Natural killer cell (primary cell): ENCODE measurements at regions not wholly inside any gene's neighbourhood (a gene's known extent, or its start where the extent isn't known, plus 50 kb on each side); places are given as distances from the start of the nearest gene placed in this dataset.

Experiments used
- ATAC-seq, 3 donors: fragments of 150-1000 bp in 2 of 3; fragments of 200-7000 bp in 1 of 3; cut with Tn5 transposase; 1 replicate in 1 of 3; 2 replicates in 2 of 3; pipeline ENCODE4 v1.10.0; 2021; ENCODE audit warnings: mild to moderate bottlenecking in 2 of 3, moderate library complexity in 2 of 3
- DNase-seq, 2 donors: peaks; one replicate each; pipeline versions ENCODE4 v3.0.0 to v3.0.0-alpha.2; 2013 to 2021; ENCODE audit warnings: mixed read lengths in 1 of 2
- H3K27ac ChIP-seq: one replicate; pipeline ENCODE4 v1.5.1; 2013; ENCODE audit warnings: mild to moderate bottlenecking, low read length
- H3K27me3 ChIP-seq: one replicate; pipeline ENCODE4 v1.6.1; 2013; ENCODE audit warnings: low read length; ENCODE audit not compliant: control insufficient read depth, insufficient read depth
- H3K36me3 ChIP-seq: one replicate; pipeline ENCODE4 v1.6.1; 2013; ENCODE audit warnings: low read length; ENCODE audit not compliant: control insufficient read depth, insufficient read depth
- H3K4me1 ChIP-seq: one replicate; pipeline ENCODE4 v1.6.1; 2013; ENCODE audit warnings: low read length; ENCODE audit not compliant: control insufficient read depth, insufficient read depth
- H3K4me3 ChIP-seq: one replicate; pipeline ENCODE4 v1.5.1; 2013; ENCODE audit warnings: low read length
- H3K9me3 ChIP-seq: one replicate; pipeline ENCODE4 v1.6.1; 2013; ENCODE audit warnings: low read length; ENCODE audit not compliant: control insufficient read depth, insufficient read depth
- H3K27ac Mint-ChIP-seq, 2 donors: one replicate each; pipeline ENCODE4 v1.8.0; 2022; ENCODE audit warnings: mild to moderate bottlenecking in 2 of 2, mixed read lengths in 2 of 2, moderate library complexity in 1 of 2
- H3K27me3 Mint-ChIP-seq, 2 donors: one replicate each; pipeline ENCODE4 v1.8.0; 2022; ENCODE audit warnings: low read depth in 2 of 2, mixed read lengths in 2 of 2
- H3K36me3 Mint-ChIP-seq: one replicate; pipeline ENCODE4 v1.8.0; 2022; ENCODE audit warnings: mixed read lengths
- H3K4me1 Mint-ChIP-seq, 2 donors: one replicate each; pipeline ENCODE4 v1.8.0; 2022; ENCODE audit warnings: mixed read lengths in 2 of 2
- H3K4me3 Mint-ChIP-seq: one replicate; pipeline ENCODE4 v1.8.0; 2022; ENCODE audit warnings: mild to moderate bottlenecking, moderate library complexity, mixed read lengths
- H3K9me3 Mint-ChIP-seq, 2 donors: one replicate each; pipeline ENCODE4 v1.8.0; 2022; ENCODE audit warnings: mixed read lengths in 2 of 2
- WGBS: methylation state at CpG from one replicate; pipeline ENCODE4 v1.1.7; 2013; ENCODE audit warnings: missing lambda C conversion rate; ENCODE audit not compliant: insufficient coverage; 5-methylcytosine and 5-hydroxymethylcytosine counted together
- intact Hi-C: fragments of 100-400 bp; cut with micrococcal nuclease; formaldehyde crosslinking; loops from one replicate; pipeline ENCODE4 v1.14.2; 2022
- TF ChIP-seq, protein P1 (sequence below): fragments of 200-600 bp; IDR thresholded peaks from one replicate; pipeline ENCODE4 v1.8.0; 2022; ENCODE audit warnings: antibody characterized with exemption

DNA sequence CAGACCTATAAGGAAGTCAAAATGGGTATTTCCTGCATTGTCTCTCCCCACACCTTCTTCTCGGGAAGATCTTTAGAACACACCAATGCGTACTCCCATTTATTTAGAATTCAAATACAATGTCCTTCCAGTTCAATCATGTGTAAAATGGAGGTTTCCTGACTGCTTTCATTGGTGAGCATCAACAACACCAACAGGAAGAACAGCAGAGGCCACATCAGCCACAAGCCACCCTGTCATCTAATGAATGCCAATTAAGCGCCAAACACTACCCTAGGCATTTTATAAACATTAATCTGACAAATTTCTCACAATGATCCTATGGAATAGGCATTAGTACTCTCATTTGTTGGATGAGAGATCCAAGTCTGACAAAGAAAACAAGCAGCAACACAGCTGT is 68.4 kb upstream of the SMLR1 start:
- Histone ChIP-seq H3K9me3 (no peaks in the 10 kb centered on the region), H3K4me3 (no peak overlapping the region), H3K36me3 (no peaks in the 10 kb centered on the region), H3K27me3 (no peaks in the 10 kb centered on the region), H3K4me1 (peaks cover 8% of the 10 kb centered on the region), H3K27ac (no peak overlapping the region)
- peak in 1 of 2 donors; percentile 37 for DNase-seq
- H3K4me3 Mint-ChIP-seq, result peak overlapping the region; percentile 32
- 22% methylated on average over 2 of the region's 3 CpGs for WGBS
- TF ChIP-seq, protein P1, sequence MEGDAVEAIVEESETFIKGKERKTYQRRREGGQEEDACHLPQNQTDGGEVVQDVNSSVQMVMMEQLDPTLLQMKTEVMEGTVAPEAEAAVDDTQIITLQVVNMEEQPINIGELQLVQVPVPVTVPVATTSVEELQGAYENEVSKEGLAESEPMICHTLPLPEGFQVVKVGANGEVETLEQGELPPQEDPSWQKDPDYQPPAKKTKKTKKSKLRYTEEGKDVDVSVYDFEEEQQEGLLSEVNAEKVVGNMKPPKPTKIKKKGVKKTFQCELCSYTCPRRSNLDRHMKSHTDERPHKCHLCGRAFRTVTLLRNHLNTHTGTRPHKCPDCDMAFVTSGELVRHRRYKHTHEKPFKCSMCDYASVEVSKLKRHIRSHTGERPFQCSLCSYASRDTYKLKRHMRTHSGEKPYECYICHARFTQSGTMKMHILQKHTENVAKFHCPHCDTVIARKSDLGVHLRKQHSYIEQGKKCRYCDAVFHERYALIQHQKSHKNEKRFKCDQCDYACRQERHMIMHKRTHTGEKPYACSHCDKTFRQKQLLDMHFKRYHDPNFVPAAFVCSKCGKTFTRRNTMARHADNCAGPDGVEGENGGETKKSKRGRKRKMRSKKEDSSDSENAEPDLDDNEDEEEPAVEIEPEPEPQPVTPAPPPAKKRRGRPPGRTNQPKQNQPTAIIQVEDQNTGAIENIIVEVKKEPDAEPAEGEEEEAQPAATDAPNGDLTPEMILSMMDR, result no peak
- no peaks in the 10 kb centered on the region for H3K36me3 Mint-ChIP-seq
- intact Hi-C loops, result no loop called here
- H3K4me1 Mint-ChIP-seq, result peaks cover 18 to 21% of the 10 kb centered on the region in 2 donors
- peak; percentile 47 to 78 (median 49) for ATAC-seq
- H3K27me3 Mint-ChIP-seq, result peaks cover 3 to 9% of the 10 kb centered on the region in 2 donors
- peak overlapping the region; percentile 45 to 76 for H3K27ac Mint-ChIP-seq
- H3K9me3 Mint-ChIP-seq, result no peaks in the 10 kb centered on the region

DNA sequence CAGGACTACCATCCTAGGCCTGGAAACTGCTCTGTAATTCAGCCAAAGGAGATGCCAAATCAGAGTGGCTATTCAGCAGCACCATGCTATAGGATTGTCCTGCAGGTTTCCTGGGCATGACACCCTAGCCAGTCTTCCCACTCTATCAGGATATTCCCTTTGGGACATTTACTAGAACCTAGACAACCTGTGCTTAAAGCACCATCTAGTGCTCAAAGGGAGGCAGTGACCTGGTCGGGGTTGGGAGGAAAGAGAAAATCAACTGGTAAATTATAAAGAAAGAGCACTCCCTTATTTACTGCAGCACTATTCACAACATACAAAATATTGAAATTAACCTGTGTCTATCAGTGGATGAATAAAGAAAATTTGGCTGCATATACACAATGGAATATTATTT is 67.2 kb upstream of the SMLR1 start:
- Mint-ChIP-seq H3K4me1 (peaks cover 18 to 21% of the 10 kb centered on the region in 2 donors), H3K27ac (no peak overlapping the region), H3K4me3 (no peak overlapping the region), H3K9me3 (no peaks in the 10 kb centered on the region), H3K27me3 (peaks cover 0 to 9% of the 10 kb centered on the region in 2 donors), H3K36me3 (no peaks in the 10 kb centered on the region)
- Histone ChIP-seq H3K27me3 (no peaks in the 10 kb centered on the region), H3K27ac (no peak overlapping the region), H3K4me1 (peaks cover 8% of the 10 kb centered on the region), H3K9me3 (no peaks in the 10 kb centered on the region), H3K4me3 (no peak overlapping the region), H3K36me3 (no peaks in the 10 kb centered on the region)
- ATAC-seq, result no peak
- WGBS, result no CpG with 5 or more reads among the region's 1 CpG
- intact Hi-C loops, result no loop called here
- TF ChIP-seq, protein P1, result no peak
- DNase-seq, result peak in 1 of 2 donors; percentile 11

DNA sequence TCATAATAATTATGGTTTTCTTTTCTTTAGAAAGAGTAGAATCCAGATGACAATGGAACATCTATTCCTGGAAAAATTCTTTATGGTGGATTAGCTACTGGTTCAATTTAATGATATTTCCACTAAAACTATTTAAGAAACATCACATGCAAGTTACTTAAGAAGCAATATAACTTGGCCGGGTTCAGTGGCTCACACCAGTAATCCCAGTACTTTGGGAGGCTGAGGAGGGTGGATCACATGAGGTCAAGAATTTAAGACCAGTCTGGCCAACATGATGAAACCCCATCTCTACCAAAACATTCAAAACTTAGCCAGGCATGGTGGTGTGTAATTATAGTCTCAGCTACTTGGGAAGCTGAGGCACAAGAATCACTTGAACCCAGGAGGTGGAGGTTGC is 65.9 kb upstream of the SMLR1 start:
- peaks cover 8% of the 10 kb centered on the region for H3K4me1 ChIP-seq
- no peak overlapping the region for H3K4me3 Mint-ChIP-seq
- DNase-seq (no peak), ATAC-seq (no peak)
- no peaks in the 10 kb centered on the region for H3K9me3 Mint-ChIP-seq
- no peaks in the 10 kb centered on the region for H3K36me3 Mint-ChIP-seq
- no peak overlapping the region for H3K4me3 ChIP-seq
- no peak overlapping the region for H3K27ac ChIP-seq
- TF ChIP-seq, protein P1, result no peak
- no peaks in the 10 kb centered on the region for H3K27me3 ChIP-seq
- peaks cover 0 to 9% of the 10 kb centered on the region in 2 donors for H3K27me3 Mint-ChIP-seq
- intact Hi-C loops, result no loop called here
- H3K27ac Mint-ChIP-seq, result no peak overlapping the region
- no peaks in the 10 kb centered on the region for H3K36me3 ChIP-seq
- peaks cover 22% of the 10 kb centered on the region in 2 donors for H3K4me1 Mint-ChIP-seq
- no peaks in the 10 kb centered on the region for H3K9me3 ChIP-seq
- WGBS, result no CpG with 5 or more reads among the region's 1 CpG

DNA sequence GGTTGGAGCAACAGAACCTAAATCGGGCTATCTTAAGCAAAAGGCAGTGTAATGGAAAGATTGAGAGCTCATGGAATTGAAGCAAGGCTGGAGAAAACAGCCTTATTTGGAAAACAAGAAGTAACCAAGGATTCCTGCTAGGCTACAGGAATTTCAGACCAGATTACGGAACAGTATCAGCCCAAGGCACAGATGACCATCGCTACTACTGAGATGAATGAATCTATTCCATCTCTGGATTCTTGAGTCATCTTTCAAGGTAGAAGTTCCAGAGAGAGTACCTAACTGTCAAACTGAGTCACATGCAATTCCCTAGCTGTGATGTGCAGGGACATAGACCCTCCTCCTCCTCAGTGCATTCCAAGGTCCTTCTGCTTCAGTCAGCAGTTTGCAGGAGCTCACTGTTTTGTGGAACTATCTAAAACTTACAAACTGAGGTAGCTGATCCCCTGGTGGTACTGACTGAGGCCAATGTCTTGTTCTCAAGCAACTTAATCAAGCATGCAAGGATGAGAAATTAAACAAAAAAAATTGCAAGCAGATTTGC is 62.0 kb upstream of the SMLR1 start:
- Histone ChIP-seq H3K4me3 (no peak overlapping the region), H3K4me1 (peaks cover 2% of the 10 kb centered on the region), H3K27me3 (no peaks in the 10 kb centered on the region), H3K27ac (no peak overlapping the region), H3K36me3 (no peaks in the 10 kb centered on the region), H3K9me3 (no peaks in the 10 kb centered on the region)
- intact Hi-C loops, result no loop called here
- no peak for DNase-seq
- WGBS, result 100% methylated on average over 3 of the region's 3 CpGs
- TF ChIP-seq, protein P1, result no peak
- no peak overlapping the region for H3K27ac Mint-ChIP-seq
- H3K4me3 Mint-ChIP-seq, result no peak overlapping the region
- H3K9me3 Mint-ChIP-seq, result no peaks in the 10 kb centered on the region
- H3K27me3 Mint-ChIP-seq, result peaks cover 0 to 6% of the 10 kb centered on the region in 2 donors
- ATAC-seq, result no peak
- H3K4me1 Mint-ChIP-seq, result peaks cover 8 to 11% of the 10 kb centered on the region in 2 donors
- H3K36me3 Mint-ChIP-seq, result no peaks in the 10 kb centered on the region
